AG04450 (cell line): ENCODE measurements at regions not wholly inside any gene's neighbourhood (a gene's known extent, or its start where the extent isn't known, plus 50 kb on each side); places are given as distances from the start of the nearest gene placed in this dataset.
A peak's percentile ranks its signal among the peaks of the same experiment; 100 is the strongest.

ENCODE experiments used
- CTCF ChIA-PET: fragments of 300-600, 350-600 bp; formaldehyde crosslinking; extraction: SDS; loops from one replicate; lab custom pipeline; 2022; ENCODE audit warnings: antibody characterized with exemption, inconsistent platforms; lab: Charles Lee
- POLR2A ChIA-PET: fragments of 350-600 bp; formaldehyde crosslinking; extraction: SDS; loops from one replicate; lab custom pipeline; 2021; ENCODE audit warnings: antibody characterized with exemption, inconsistent platforms; lab: Yijun Ruan, JAX
- DNase-seq: peaks from one replicate; pipeline ENCODE4 v3.0.0-alpha.2; 2011; ENCODE audit warnings: low read depth, low spot score
- H3K27ac ChIP-seq: one replicate; pipeline ENCODE4 v1.5.1; 2012; ENCODE audit warnings: low read depth, low read length, control low read depth
- H3K27me3 ChIP-seq: one replicate; pipeline ENCODE4 v1.6.0; 2012; ENCODE audit warnings: low read length; ENCODE audit not compliant: control insufficient read depth, insufficient read depth
- H3K4me3 ChIP-seq: 2 replicates; pipeline ENCODE4 v1.5.1; 2011; ENCODE audit warnings: mild to moderate bottlenecking, low read depth, low read length, control low read depth
- H3K9me3 ChIP-seq: 2 replicates; pipeline ENCODE4 v1.5.1; 2012; ENCODE audit warnings: low read length; ENCODE audit not compliant: control insufficient read depth, insufficient read depth
- TF ChIP-seq, protein P1 (sequence below): IDR thresholded peaks from 2 replicates; pipeline ENCODE4 v1.5.1; 2011; ENCODE audit warnings: low read depth, low read length, control low read depth, inconsistent platforms

DNA sequence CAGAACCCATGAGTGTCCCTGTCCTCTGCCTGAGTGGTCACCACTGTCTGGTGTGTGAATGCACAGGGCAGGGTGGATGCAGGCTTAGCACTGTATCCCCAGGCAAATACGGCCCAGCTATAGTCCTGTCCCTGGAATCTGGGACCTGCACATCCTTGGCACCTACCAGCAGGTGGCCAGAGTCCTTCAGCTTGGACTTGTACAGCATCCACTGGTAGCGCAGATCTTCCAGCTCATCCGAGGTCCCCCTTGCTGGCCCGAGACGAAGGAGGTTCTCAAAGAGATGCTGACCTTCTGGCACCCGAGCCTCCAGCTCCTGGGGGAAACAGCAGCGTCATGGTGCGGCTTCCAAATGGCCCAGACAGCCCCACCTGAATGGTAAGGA, 83.4 kb downstream of the SYNE3 start:
- TF ChIP-seq, protein P1, sequence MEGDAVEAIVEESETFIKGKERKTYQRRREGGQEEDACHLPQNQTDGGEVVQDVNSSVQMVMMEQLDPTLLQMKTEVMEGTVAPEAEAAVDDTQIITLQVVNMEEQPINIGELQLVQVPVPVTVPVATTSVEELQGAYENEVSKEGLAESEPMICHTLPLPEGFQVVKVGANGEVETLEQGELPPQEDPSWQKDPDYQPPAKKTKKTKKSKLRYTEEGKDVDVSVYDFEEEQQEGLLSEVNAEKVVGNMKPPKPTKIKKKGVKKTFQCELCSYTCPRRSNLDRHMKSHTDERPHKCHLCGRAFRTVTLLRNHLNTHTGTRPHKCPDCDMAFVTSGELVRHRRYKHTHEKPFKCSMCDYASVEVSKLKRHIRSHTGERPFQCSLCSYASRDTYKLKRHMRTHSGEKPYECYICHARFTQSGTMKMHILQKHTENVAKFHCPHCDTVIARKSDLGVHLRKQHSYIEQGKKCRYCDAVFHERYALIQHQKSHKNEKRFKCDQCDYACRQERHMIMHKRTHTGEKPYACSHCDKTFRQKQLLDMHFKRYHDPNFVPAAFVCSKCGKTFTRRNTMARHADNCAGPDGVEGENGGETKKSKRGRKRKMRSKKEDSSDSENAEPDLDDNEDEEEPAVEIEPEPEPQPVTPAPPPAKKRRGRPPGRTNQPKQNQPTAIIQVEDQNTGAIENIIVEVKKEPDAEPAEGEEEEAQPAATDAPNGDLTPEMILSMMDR = no peak
- CTCF ChIA-PET = interaction anchor here (0.8 to 1.6 kb wide), 7 partner anchors 8 to 743 kb away, joined by 3 to 7 read pairs (median 4); no protein-coding TSS in a partner anchor
- Histone ChIP-seq H3K27ac (no peak overlapping the region), H3K9me3 (no peaks in the 10 kb centered on the region), H3K4me3 (no peak overlapping the region), H3K27me3 (no peaks in the 10 kb centered on the region)
- POLR2A ChIA-PET = no interaction called here
- DNase-seq = no peak

DNA sequence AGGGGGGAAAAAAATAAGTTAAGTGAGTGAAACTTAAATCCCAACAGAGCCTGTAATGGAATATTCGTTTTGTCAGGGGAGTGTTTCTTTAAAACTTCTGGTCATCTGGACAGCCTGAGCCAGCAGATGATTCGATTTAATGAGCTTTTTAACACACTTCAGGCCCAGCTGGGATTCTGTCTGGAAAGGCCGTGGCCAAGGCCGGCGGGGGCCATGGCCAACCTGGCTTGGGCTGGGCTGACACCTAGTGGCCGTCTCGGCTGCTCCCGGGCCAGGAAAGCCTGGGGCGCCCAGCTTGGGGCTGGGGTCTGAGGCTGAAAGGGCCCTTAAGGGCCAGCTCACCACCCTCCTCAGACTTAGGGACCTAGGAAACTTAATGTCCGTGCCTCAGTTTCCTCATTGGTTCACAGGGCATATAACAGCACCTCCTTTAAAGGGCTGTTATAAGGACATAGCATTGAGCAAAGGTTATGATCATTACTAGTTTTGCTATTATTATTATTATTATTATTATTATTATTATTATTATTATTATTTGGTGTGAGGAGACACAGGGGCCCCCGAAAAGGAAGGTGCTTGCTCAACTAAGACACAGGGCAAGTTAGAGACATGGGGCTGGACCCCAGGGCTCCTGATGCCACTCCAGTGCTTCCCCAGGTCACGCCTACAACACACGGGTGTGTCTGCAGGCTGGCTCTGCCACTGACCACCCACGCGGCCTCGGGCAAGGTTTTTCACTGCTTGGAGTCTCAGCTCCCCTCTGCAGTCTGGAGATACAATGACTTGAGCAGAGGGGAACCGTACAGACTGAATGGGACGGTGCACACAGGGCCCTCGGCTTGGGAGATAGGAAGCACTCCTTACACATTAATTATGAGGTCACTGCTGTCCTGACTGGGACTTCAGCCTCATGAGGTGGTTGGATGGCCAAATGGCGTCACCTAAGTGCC, 84.0 kb downstream of the SYNE3 start:
- Histone ChIP-seq H3K9me3 (no peaks in the 10 kb centered on the region), H3K4me3 (no peak overlapping the region), H3K27me3 (no peaks in the 10 kb centered on the region), H3K27ac (no peak overlapping the region)
- no peak for DNase-seq
- TF ChIP-seq, protein P1 = peak; percentile 68
- ChIA-PET POLR2A (no interaction called here), CTCF (interaction anchor here (0.7 to 1.6 kb wide), 13 partner anchors 9 to 751 kb away, joined by 3 to 9 read pairs (median 3); no protein-coding TSS in a partner anchor)

DNA sequence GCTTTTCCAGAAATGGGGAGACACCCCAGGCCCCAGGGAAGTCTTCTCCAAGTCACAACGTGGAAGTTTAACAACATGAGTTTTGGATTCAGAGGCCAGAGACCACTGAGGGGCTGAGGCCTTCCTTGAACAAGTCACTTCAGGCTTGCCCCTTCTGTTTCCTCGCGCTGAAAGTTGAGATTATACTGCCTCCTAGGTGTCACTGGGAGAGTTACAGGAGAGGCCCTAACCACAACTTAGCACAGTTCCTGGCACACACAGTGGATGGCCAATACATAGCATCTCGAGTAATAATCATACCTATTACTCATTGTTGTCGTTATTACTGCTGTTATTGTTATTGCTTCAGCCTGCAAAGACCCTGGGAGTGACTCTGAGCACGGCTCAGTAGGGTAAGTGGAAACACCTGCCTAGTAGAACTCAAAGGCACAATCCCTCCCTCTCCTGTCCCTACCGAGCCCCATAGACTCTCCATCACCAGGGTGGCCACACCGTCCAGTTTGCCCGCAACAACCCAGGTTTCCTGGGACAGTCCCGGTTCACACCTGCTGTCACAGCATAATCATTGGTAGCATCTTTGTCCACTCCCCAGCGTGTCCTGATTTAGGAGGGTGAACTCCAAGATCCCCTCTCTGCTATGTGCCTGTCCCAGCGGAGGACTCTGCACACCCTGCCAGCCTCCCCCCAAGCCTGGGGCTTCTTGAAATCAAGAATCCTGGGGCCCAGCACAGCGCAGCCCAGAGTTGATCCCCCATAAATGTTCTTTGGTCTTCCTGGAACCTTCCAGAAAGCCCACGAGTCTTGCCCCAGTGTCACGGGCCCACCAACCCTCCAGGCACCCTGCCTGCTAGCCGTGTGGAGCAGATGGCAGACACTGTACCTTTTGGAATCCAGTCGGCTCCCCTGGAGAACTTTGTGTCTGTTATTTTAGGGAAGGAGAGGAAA, 85.0 kb downstream of the SYNE3 start:
- POLR2A ChIA-PET = no interaction called here
- DNase-seq = no peak
- CTCF ChIA-PET = interaction anchor here (0.6 to 2.5 kb wide), 18 partner anchors 10 to 998 kb away, joined by 3 to 19 read pairs (median 4); no protein-coding TSS in a partner anchor
- H3K9me3 ChIP-seq = no peaks in the 10 kb centered on the region
- no peak overlapping the region for H3K27ac ChIP-seq
- TF ChIP-seq, protein P1 = peak; percentile 48
- no peaks in the 10 kb centered on the region for H3K27me3 ChIP-seq
- H3K4me3 ChIP-seq = no peak overlapping the region

DNA sequence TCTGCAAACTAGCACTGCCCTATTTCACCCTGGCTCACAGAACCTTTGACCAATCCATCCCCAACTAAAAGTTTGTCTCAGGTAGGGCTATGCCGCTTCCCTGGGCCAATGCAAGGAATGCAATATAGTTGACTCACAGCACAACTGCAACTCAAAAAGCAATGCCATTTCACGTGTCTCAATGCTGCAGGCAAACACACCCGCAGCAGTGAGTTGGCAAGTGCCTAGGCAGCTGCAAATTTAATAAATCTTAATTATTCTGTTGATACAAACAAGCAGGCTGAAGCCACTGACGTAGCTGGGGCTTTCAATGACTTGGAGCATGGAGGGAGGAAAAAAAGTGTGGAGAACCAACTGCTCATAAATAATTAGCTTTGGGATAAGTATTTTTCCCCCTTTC, 87.9 kb downstream of the SYNE3 start:
- Histone ChIP-seq H3K27ac (no peak overlapping the region), H3K9me3 (no peaks in the 10 kb centered on the region), H3K4me3 (no peak overlapping the region), H3K27me3 (no peaks in the 10 kb centered on the region)
- POLR2A ChIA-PET = no interaction called here
- DNase-seq = no peak
- TF ChIP-seq, protein P1 = no peak
- CTCF ChIA-PET = interaction anchor here (1.0 to 4.2 kb wide), 7 partner anchors 10 to 738 kb away, joined by 3 to 31 read pairs (median 9); no protein-coding TSS in a partner anchor
